ENCODE measurements at regions not wholly inside any gene's neighbourhood (a gene's known extent, or its start where the extent isn't known, plus 50 kb on each side); places are given as distances from the start of the nearest gene placed in this dataset.

DNA sequence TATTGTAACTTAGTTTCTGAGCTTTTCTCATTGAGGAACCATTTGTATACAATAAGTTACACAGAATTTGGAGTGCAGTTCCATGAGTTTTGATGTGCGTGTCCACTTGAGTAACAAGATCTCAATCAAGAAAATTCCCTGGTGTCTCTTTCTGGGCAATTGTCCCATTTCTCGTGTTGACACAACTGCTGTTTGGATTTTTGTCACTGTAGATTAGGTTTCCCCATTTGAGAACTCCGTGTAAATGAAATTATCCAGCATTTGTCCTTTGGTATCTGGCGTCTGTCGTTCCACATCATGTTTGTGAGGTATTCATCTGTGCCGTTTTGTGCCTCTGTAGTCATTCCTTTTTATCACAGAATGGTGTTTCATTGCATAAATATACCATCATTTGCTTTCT lies 547.0 kb downstream of the TBC1D22A start:
- no peaks in the 10 kb centered on the region for H3K4me1 ChIP-seq
- H3K9me3 ChIP-seq: peaks cover 0 to 10% of the 10 kb centered on the region in 2 donors
- no peak for ATAC-seq
- no peaks in the 10 kb centered on the region for H3K36me3 ChIP-seq
- TF ChIP-seq, protein P1, sequence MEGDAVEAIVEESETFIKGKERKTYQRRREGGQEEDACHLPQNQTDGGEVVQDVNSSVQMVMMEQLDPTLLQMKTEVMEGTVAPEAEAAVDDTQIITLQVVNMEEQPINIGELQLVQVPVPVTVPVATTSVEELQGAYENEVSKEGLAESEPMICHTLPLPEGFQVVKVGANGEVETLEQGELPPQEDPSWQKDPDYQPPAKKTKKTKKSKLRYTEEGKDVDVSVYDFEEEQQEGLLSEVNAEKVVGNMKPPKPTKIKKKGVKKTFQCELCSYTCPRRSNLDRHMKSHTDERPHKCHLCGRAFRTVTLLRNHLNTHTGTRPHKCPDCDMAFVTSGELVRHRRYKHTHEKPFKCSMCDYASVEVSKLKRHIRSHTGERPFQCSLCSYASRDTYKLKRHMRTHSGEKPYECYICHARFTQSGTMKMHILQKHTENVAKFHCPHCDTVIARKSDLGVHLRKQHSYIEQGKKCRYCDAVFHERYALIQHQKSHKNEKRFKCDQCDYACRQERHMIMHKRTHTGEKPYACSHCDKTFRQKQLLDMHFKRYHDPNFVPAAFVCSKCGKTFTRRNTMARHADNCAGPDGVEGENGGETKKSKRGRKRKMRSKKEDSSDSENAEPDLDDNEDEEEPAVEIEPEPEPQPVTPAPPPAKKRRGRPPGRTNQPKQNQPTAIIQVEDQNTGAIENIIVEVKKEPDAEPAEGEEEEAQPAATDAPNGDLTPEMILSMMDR (IDR thresholded peaks at IDR 0.05): no peak
- H3K4me3 ChIP-seq: no peak overlapping the region
- no peak for DNase-seq
- no peak overlapping the region for H3K27ac ChIP-seq
- intact Hi-C loops (cut with DNase I): no loop called here
- H3K27me3 ChIP-seq: no peaks in the 10 kb centered on the region

DNA sequence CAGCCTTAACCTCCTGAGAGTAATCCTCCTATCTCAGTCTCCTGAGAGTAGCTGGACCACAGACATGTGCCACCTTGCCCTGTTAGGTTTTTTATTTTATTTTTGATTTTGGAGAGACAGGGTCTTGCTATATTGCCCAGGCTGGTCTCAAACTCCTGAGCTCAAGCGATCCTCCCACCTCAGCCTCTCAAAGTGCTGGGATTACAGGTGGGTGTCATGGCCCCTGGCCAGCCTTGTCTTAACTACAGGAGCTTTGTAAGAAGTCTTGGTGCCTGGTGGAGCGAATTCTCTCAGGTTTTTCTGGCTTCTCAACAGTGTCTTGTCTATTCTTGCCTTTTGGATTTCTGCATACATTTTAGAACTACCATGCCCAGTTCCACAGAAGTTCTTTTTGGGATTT lies 546.4 kb downstream of the TBC1D22A start:
- TF ChIP-seq, protein P1 (IDR thresholded peaks at IDR 0.05): no peak
- H3K4me3 ChIP-seq: no peak overlapping the region
- no peak overlapping the region for H3K27ac ChIP-seq
- H3K36me3 ChIP-seq: no peaks in the 10 kb centered on the region
- no peak for ATAC-seq
- no peak for DNase-seq
- intact Hi-C loops (cut with DNase I): no loop called here
- H3K27me3 ChIP-seq: no peaks in the 10 kb centered on the region
- peaks cover 0 to 10% of the 10 kb centered on the region in 2 donors for H3K9me3 ChIP-seq
- H3K4me1 ChIP-seq: no peaks in the 10 kb centered on the region

DNA sequence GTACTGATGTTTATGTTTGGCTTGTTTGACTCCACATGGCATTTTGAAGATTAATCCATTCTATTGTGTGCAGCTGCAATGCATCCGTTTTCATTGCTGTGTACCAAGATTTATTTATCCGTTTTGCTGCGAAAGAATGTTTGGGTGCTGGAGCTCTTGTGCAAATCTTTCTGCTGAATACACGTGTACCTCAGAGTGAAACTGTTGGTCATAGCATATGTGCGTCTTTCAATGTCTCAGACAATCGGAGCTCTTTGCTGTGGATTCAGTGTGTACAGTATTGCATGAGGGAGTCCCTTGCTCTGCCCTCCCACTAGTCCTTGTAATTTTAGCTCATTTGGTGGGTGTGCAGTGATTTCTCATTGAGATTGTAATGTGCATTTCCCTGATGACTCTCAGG lies 545.4 kb downstream of the TBC1D22A start:
- no peaks in the 10 kb centered on the region for H3K36me3 ChIP-seq
- no peaks in the 10 kb centered on the region for H3K4me1 ChIP-seq
- intact Hi-C loops (cut with DNase I): no loop called here
- TF ChIP-seq, protein P1 (IDR thresholded peaks at IDR 0.05): no peak
- no peaks in the 10 kb centered on the region for H3K27me3 ChIP-seq
- no peak for DNase-seq
- peaks cover 0 to 8% of the 10 kb centered on the region in 2 donors for H3K9me3 ChIP-seq
- H3K27ac ChIP-seq: no peak overlapping the region
- no peak overlapping the region for H3K4me3 ChIP-seq
- ATAC-seq: no peak

DNA sequence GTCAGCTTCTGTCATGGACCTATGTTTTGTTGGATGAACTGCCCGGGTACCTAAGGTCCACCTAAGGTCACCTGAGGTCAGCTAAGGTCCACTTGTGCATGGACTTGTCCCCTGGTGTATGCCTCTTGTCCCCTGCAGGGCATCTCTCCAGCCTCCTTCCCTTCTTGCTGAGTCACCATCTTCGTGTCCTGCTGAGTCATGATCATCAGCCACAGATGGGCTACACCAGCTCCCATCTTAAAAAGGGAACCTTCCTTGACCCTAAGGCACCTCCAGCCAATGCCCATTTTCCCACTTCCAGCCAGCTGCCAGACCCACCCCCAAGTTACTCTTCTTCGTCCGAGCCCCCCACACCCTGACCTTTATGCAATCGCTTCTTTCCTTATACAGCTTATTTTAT lies 544.9 kb downstream of the TBC1D22A start:
- intact Hi-C loops (cut with DNase I): no loop called here
- no peak for DNase-seq

DNA sequence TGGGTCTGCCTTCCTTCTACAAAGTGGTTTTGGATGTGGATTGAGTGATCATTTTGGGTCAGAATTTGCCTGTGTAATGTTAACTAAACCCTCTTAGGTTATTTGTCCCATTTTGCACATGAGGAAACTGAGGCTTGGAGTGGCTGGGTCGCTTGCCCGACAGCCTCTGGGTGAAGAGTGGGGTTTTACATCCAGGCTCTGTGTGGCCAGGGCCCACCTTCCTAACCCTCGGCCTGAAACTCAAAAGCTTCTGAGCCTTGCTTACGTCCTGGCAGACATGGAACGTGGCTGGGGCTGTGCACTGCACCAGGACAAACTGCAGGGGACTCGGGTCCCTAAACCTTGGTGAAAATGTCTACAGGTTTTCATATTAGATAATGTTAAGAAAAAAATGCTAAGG lies 542.4 kb downstream of the TBC1D22A start:
- Histone ChIP-seq H3K4me1 (no peaks in the 10 kb centered on the region), H3K27me3 (no peaks in the 10 kb centered on the region), H3K4me3 (no peak overlapping the region), H3K36me3 (no peaks in the 10 kb centered on the region), H3K27ac (no peak overlapping the region), H3K9me3 (no peaks in the 10 kb centered on the region)
- ATAC-seq (no peak), DNase-seq (no peak)
- intact Hi-C loops (cut with DNase I): no loop called here
- TF ChIP-seq, protein P1 (IDR thresholded peaks at IDR 0.05): no peak

More for the DNA sequence above, 544.9 kb downstream of the TBC1D22A start:
- Histone ChIP-seq H3K27me3 (no peaks in the 10 kb centered on the region), H3K4me1 (no peaks in the 10 kb centered on the region), H3K27ac (no peak overlapping the region), H3K36me3 (no peaks in the 10 kb centered on the region), H3K9me3 (peaks cover 0 to 3% of the 10 kb centered on the region in 2 donors), H3K4me3 (no peak overlapping the region)
- ATAC-seq: no peak
- TF ChIP-seq, protein P1 (IDR thresholded peaks at IDR 0.05): no peak

Data from left lung (tissue), 4 donors.